Bronchial epithelial cell (primary cell): ENCODE measurements at regions not wholly inside any gene's neighbourhood (a gene's known extent, or its start where the extent isn't known, plus 50 kb on each side); places are given as distances from the start of the nearest gene placed in this dataset.
"Not testable (repeated sequence)": the region's sequence is repeated elsewhere in the genome, so short reads cannot be mapped to it uniquely, and the experiment has no call there.

Experiments
- DNase-seq: peaks from one replicate; pipeline ENCODE4 v3.0.0-alpha.2; 2010; ENCODE audit warnings: low read depth
- FAIRE-seq: peaks from 2 replicates; lab custom pipeline; 2011; peaks lifted over from hg19 to GRCh38; lab: Jason Lieb, UNC
- H3K27me3 ChIP-seq: 2 replicates; pipeline ENCODE4 v1.5.1; 2011; ENCODE audit warnings: low read length; ENCODE audit not compliant: control insufficient read depth, insufficient read depth
- H3K36me3 ChIP-seq: 2 replicates; pipeline ENCODE4 v1.5.1; 2011; ENCODE audit warnings: low read length; ENCODE audit not compliant: control insufficient read depth, insufficient read depth
- H3K4me3 ChIP-seq: 2 replicates; pipeline ENCODE4 v1.5.1; 2011; ENCODE audit warnings: mild to moderate bottlenecking, low read depth, low read length, control low read depth
- TF ChIP-seq, protein P1 (sequence below): IDR thresholded peaks from 2 replicates; pipeline ENCODE4 v1.5.1; 2011; ENCODE audit warnings: mild to moderate bottlenecking, moderate library complexity, low read length, control low read depth, inconsistent platforms; ENCODE audit not compliant: insufficient read depth, severe bottlenecking

DNA sequence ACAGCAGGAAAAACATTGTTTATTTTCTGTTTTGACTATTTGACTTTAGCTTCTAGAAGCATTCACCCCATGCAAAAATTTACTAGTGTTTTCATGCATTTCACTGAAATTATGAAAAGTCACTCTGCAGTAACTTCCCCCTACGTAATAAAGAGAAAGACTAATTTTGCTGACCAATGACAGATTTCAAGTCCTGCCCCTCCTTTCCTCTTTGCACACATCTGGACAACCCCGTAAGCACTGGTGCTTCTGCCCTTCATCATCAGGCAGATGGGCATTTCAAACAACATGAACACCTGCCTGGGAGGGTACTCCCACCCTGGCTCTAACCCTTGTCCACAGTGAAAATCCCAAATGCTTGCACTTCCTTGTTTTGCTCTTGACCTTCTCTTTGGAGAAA lies 815.0 kb upstream of the ID2 start:
- H3K36me3 ChIP-seq = no peaks in the 10 kb centered on the region
- no peak overlapping the region for H3K4me3 ChIP-seq
- H3K27me3 ChIP-seq = no peaks in the 10 kb centered on the region
- FAIRE-seq (no peak), DNase-seq (no peak)
- TF ChIP-seq, protein P1, sequence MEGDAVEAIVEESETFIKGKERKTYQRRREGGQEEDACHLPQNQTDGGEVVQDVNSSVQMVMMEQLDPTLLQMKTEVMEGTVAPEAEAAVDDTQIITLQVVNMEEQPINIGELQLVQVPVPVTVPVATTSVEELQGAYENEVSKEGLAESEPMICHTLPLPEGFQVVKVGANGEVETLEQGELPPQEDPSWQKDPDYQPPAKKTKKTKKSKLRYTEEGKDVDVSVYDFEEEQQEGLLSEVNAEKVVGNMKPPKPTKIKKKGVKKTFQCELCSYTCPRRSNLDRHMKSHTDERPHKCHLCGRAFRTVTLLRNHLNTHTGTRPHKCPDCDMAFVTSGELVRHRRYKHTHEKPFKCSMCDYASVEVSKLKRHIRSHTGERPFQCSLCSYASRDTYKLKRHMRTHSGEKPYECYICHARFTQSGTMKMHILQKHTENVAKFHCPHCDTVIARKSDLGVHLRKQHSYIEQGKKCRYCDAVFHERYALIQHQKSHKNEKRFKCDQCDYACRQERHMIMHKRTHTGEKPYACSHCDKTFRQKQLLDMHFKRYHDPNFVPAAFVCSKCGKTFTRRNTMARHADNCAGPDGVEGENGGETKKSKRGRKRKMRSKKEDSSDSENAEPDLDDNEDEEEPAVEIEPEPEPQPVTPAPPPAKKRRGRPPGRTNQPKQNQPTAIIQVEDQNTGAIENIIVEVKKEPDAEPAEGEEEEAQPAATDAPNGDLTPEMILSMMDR = no peak

DNA sequence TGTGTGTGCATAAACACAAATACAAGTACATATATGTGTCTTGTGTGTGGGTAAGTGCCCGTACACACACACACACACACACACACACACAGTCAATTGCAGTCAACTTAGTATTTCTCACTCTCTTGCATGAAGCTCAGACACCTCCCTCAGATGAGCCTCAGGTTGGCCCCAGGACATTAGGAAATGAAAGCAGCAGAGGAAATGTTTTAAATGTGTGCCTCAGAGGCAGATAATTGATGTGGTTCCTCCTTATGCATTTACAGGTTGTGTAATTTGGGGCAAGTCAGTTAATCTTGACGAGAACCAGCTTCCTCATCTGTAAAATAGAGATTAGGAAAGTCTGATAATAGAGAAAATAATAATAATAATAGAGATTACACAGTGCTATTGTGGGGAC lies 814.0 kb upstream of the ID2 start:
- DNase-seq (no peak), FAIRE-seq (no peak)
- H3K36me3 ChIP-seq = no peaks in the 10 kb centered on the region
- H3K4me3 ChIP-seq = no peak overlapping the region
- no peaks in the 10 kb centered on the region for H3K27me3 ChIP-seq
- TF ChIP-seq, protein P1 = no peak

DNA sequence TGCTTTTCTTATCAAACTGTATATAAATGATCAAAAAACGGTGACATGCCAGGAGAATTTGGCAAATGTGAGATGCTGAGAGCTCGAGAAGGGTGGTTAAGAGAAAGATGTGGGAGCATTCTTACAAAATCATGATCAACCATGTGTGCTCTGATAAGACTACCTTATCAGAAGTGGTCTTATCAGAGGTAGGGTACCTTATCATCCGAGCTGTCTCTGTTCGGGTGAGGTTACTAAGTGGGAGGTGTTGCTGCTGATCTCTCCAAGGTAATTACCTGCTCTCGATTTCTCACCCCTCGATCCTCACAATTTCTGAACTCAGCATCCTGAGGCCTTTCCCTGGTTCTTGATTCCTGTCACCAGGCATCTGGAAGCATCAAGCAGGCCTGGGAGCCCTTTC lies 813.0 kb upstream of the ID2 start:
- Histone ChIP-seq H3K27me3 (no peaks in the 10 kb centered on the region), H3K36me3 (no peaks in the 10 kb centered on the region), H3K4me3 (no peak overlapping the region)
- DNase-seq (no peak), FAIRE-seq (no peak)
- TF ChIP-seq, protein P1 = no peak

DNA sequence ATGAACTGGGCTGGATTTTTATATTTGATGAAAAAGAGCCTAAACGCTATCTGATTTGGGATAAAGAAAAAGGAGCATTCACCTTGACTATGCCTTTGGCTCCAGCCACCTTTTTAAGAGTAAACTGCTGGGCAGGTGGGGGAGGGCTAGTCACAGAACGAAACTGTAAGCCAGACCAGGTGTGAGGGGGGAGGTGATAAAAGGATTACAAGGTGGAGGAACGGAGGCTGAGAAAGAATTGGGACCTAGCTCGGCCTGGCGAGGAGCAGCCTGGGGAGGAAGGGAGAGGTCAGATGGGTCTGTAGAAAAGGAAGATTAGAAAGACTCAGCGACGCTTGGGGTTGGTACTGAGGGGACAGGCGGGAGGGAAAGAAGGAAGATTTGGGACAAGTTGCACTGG lies 805.4 kb upstream of the ID2 start:
- DNase-seq, H3K4me3 ChIP-seq, H3K27me3 ChIP-seq, H3K36me3 ChIP-seq, FAIRE-seq: not testable (repeated sequence)

DNA sequence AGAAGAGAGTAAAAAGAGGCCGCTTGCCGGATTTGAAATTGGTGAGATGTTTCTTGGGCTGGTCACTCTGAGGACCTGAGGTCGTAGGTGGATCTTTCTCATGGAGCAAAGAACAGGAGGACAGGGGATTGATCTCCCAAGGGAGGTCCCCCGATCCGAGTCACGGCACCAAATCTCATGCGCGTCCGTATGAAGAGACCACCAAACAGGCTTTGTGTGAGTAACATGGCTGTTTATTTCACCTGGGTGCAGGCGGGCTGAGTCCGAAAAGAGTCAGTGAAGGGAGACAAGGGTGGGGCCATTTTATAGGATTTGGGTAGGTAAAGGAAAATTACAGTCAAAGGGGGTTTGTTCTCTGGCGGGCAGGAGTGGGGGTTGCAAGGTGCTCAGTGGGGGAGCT lies 803.6 kb upstream of the ID2 start:
- not testable (repeated sequence) for FAIRE-seq, H3K36me3 ChIP-seq, H3K4me3 ChIP-seq, H3K27me3 ChIP-seq, DNase-seq

DNA sequence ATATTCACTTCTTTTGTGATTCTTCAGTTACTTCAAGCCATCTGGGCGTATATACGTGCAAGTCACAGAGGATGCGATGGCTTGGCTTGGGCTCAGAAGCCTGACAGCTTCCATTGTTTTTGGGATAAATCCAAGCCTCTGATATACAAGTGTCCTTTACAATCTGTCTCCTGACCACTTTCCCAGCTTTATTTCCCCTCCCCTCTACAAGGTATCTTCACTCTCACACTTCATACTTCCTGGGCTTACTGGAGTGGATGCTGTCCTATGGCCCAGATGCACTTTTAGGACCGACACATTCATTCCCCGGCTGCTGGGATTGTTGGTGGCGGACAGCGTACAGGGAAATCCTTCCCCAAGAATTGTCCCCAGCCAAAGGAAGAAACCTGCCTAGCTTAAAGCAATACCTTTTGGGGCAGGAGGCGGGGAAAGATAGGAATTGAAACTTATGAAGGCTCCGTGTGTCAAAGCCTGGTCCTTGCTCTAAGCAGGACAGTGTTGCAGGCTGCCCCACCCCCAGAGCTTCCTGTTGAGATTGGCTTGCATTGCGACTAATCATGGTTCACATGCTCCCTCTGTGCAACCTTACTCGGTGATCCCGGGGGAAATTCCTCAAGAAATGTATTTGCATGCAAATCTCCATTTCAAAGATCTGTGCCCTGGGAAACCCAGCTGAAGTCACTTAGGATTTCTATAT lies 802.9 kb upstream of the ID2 start:
- no peaks in the 10 kb centered on the region for H3K36me3 ChIP-seq
- TF ChIP-seq, protein P1 = no peak
- FAIRE-seq = no peak
- no peak overlapping the region for H3K4me3 ChIP-seq
- peaks cover 2% of the 10 kb centered on the region for H3K27me3 ChIP-seq
- no peak for DNase-seq

DNA sequence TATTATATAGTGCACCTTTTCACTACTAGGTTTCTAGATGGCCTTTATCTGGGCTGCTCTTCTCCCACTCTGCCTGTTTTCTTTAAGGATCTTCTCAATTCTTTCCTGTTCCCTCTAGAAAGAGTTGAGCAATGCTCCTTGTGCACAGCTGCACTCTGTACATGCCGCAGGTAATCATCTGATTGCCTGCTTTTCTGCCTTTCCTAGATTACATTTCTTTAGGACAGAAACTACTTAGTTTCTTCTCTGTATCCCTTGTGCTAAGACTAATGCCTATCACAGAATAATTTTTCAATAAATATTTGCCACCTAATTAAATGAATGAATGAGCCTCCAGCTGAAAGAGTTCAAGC lies 802.4 kb upstream of the ID2 start:
- no peak for DNase-seq
- TF ChIP-seq, protein P1 = no peak
- Histone ChIP-seq H3K27me3 (peaks cover 2% of the 10 kb centered on the region), H3K4me3 (no peak overlapping the region), H3K36me3 (no peaks in the 10 kb centered on the region)
- FAIRE-seq = no peak
